GM23248 (cell line): ENCODE measurements at regions not wholly inside any gene's neighbourhood (a gene's known extent, or its start where the extent isn't known, plus 50 kb on each side); places are given as distances from the start of the nearest gene placed in this dataset.

ENCODE experiments used
- EZH2 ChIP-seq: fragments of 200-600 bp; sonication (generic); IDR thresholded peaks from 2 replicates; pipeline ENCODE4 v1.6.1; 2018; ENCODE audit warnings: antibody characterized with exemption, mild to moderate bottlenecking; ENCODE audit not compliant: insufficient read depth, poor library complexity, severe bottlenecking
- EZH2phosphoT487 ChIP-seq: fragments of 200-600 bp; sonication (generic); IDR thresholded peaks from 2 replicates; pipeline ENCODE4 v1.6.1; 2018; ENCODE audit warnings: antibody characterized with exemption, moderate library complexity, mild to moderate bottlenecking, low read depth; ENCODE audit not compliant: insufficient read depth

GRCh38 chr15:101570241-101570640 lies 80.7 kb upstream of the PCSK6 start:
- TF ChIP-seq EZH2, result no peak
- TF ChIP-seq EZH2phosphoT487, result no peak
